ENCODE measurements at regions not wholly inside any gene's neighbourhood (a gene's known extent, or its start where the extent isn't known, plus 50 kb on each side); places are given as distances from the start of the nearest gene placed in this dataset.
"Not testable (repeated sequence)": the region's sequence is repeated elsewhere in the genome, so short reads cannot be mapped to it uniquely, and the experiment has no call there.

GRCh38 chr6:28768187-28768913 is 155.4 kb downstream of the TRIM27 start:
- DNase-seq (ENCODE audit: low spot score) = no peak

- no peak for DNase-seq (ENCODE audit: low spot score)
Observed at GRCh38 chr6:28769626-28770402, 154.0 kb downstream of the TRIM27 start.

DNA sequence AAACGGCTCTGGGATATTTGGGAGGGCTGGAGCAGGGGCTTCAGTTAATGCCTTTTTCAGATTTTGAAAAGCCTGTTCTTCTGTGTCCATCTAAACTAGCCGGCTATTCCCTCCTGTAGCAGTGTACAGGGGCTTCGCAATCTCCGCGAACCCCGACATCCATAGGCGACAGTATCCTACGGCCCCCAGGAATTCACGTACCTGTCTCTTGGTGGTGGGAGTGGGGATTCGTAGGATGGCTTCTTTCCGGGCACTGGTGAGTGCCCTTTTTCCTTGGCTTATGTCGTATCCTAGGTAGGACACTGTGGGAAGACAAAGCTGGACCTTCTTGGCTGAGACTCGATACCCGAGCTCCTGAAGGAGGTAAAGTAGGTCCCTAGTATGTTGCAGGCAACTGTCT is 153.1 kb downstream of the TRIM27 start:
- no peak for DNase-seq (ENCODE audit: low spot score)

DNA sequence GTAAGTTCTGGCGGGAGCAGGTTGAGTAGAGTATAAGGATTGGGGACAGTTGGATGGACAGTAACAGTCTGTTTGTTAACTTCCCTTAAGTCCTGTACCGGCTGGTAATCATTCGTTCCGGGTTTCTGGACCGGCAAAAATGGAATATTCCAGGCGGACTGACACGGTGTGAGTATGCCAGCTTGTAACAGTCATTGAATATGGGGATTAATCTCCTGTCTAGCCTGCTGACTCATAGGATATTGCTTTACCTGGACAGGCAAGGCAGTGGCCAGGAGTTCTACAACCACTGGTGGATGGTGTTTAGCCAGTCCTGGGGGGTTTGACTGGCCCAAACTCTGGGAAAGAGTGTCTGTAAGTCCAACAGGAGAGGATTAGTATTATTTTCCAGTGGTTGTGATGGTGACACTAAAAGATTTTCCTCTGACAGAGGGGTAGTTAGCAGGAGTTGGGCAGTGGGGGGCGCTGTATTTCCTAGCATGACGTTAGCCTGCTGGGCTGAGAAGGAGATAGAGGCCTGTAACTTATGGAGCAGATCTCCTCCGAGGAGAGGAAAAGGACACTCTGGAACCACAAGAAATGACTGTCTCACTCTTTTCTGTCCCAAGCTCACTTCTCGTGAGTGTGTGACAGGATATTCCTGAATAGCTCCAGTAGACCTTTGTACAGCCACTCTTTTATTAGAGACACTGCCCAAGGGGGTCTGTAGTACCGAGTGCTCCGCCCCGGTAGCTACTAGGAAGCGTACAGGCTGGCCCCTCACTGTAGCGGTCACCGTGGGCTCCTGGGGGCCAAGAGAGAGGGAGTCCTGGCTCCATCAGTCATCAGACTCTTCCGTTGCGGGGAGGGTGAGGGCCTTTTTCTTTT is 152.2 kb downstream of the TRIM27 start:
- DNase-seq (ENCODE audit: low spot score) = no peak

GRCh38 chr6:28772480-28773381 is 151.1 kb downstream of the TRIM27 start:
- DNase-seq (ENCODE audit: low spot score) = no peak

DNA sequence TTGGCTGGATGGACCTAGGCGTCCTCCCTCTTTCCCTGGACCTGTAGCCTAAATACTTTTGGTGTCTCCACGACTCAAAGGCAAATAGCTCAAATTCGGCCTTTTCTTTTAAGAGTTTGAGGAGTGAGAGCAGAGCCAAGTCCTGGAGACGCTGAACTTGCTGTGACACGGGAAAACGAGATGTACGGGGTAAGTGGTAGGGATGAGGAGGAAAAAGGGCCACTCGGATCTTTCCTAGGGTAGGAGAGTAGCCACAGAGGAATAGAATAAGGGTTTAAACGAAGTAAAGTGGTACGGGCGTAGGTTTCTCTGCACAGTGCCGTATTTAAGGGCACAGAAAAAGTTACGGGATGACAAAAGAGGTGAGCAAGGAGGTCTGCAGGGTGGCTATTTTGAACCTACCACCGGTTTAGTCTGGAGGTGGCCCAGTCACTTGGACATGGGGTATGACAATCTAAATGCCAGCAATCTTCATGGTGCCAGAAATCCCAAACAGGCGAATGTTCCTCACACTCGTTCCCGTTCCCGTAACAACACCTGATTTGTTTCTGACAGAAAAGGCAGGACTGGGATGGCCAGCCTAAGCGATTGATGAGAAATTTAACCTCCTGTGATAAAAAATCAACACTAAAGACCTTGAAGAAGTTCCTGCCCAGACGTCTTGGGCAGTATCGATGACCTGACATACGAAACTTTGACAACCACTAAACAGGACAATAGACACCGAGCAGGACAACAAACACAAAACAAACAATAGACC is 149.3 kb downstream of the TRIM27 start:
- DNase-seq (ENCODE audit: low spot score) = no peak

- no peak for DNase-seq (ENCODE audit: low spot score)
Observed at GRCh38 chr6:28775052-28775376, 148.8 kb downstream of the TRIM27 start.

- DNase-seq (ENCODE audit: low spot score) = no peak
Observed at GRCh38 chr6:28775405-28776129, 148.2 kb downstream of the TRIM27 start.

DNA sequence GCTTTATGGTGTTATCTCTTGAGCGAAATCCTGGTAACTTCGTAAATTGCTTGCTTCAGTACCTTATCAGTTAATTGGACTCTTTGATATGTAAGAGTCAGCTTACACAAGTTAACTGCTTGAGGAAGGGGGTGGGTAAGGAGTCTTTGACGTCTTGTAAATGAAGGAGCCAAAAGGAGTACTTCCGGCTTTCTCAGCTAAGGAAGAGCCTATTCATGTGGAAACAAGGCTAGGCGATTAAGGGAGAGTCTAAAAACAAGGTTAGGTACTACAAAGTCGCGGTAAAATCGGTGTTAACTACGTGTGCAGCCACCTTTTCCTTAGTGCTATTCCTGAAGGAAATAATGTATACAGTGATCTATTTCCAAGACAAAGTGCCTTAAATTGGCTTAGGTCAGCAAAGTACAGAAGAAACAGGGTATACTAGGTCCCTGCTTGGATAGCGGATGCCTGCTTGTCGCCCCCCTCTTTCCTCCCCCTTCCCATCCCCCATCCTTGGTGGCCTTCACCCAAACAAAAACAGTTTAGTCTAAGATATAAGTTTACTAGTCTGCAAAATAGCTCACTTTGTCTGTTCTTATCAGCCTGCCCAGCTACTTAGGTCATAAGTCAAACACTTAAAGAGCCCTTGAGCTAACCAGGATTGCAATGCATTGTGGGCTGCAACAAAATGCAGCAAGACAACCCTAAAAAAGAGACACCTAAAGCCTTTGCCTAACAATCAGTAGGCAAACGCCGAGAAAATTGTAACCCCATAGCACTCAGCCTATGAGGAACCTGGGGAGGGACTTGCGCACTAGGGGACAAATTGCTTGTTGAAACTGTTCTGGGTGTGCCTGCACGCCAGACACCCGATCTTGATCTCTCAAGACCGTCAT is 147.3 kb downstream of the TRIM27 start:
- DNase-seq (ENCODE audit: low spot score) = no peak

GRCh38 chr6:28777147-28777461 is 146.7 kb downstream of the TRIM27 start:
- DNase-seq (ENCODE audit: low spot score) = no peak

DNA sequence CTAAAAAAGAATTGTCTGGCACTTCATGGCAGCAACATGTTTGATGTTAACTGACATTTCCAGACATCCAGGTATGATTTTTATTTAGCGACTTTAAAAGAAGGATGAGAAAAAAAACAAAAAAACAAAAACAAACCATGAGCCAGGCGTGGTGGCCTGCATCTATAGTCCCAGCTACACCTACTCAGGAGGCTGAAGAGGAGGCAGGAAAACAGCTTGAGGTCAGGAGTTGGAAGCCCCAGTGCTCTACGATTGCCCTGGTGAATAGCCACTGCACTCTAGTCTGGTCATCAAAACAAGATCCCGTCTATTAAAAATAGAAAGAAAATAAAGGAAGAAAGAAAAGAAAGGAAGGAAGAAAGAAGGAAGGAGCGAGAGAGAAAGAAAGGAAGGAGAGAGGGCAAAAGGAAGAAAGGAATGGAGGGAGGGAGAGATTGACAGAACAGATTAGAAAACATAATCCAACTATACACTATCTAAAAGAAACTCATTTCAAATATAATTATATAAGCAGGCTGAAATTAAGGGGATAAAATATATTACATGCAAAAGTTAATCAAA is 141.6 kb downstream of the TRIM27 start:
- no peak for DNase-seq (ENCODE audit: low spot score)

GRCh38 chr6:28785962-28786679 is 137.7 kb downstream of the TRIM27 start:
- no peak for DNase-seq (ENCODE audit: low spot score)

GRCh38 chr6:28789553-28790083 is 134.2 kb downstream of the TRIM27 start:
- no peak for DNase-seq (ENCODE audit: low spot score)

GRCh38 chr6:28791002-28791383 is 132.8 kb downstream of the TRIM27 start:
- no peak for DNase-seq (ENCODE audit: low spot score)

- DNase-seq (ENCODE audit: low spot score) = no peak
Observed at GRCh38 chr6:28794175-28795002, 129.4 kb downstream of the TRIM27 start.

GRCh38 chr6:28800647-28801046 is 123.1 kb downstream of the TRIM27 start:
- not testable (repeated sequence) for DNase-seq (ENCODE audit: low spot score)
